Keratinocyte (primary cell): ENCODE measurements at regions not wholly inside any gene's neighbourhood (a gene's known extent, or its start where the extent isn't known, plus 50 kb on each side); places are given as distances from the start of the nearest gene placed in this dataset.

ENCODE experiments used
- DNase-seq: peaks from one replicate; pipeline ENCODE4 v3.0.0-alpha.2; 2011; ENCODE audit warnings: low read depth, missing footprints, low spot score
- FAIRE-seq: peaks from 2 replicates; lab custom pipeline; 2011; peaks lifted over from hg19 to GRCh38; lab: Jason Lieb, UNC
- H2AFZ ChIP-seq: 2 replicates; pipeline ENCODE4 v1.6.0; 2012; ENCODE audit warnings: low read length, control low read depth, inconsistent platforms; ENCODE audit not compliant: control insufficient read depth
- H3K27ac ChIP-seq: 2 replicates; pipeline ENCODE4 v1.5.1; 2011; ENCODE audit warnings: low read length; ENCODE audit not compliant: control insufficient read depth, insufficient read depth
- H3K27me3 ChIP-seq: 3 replicates; pipeline ENCODE4 v1.6.0; 2011; ENCODE audit warnings: low read length; ENCODE audit not compliant: control insufficient read depth, insufficient read depth; ENCODE audit errors: extremely low read depth
- H3K36me3 ChIP-seq, 2 experiments: 2 replicates in 1 of 2; 3 replicates in 1 of 2; pipeline ENCODE4 v1.5.1; 2011; ENCODE audit warnings: low read length in 2 of 2, mild to moderate bottlenecking in 1 of 2; ENCODE audit not compliant: control insufficient read depth in 2 of 2, insufficient read depth in 2 of 2; ENCODE audit errors: extremely low read depth in 1 of 2
- H3K4me1 ChIP-seq: 3 replicates; pipeline ENCODE4 v1.5.1; 2011; ENCODE audit warnings: low read length; ENCODE audit not compliant: control insufficient read depth, insufficient read depth; ENCODE audit errors: extremely low read depth
- H3K4me2 ChIP-seq: 3 replicates; pipeline ENCODE4 v1.6.0; 2011; ENCODE audit warnings: low read depth, low read length; ENCODE audit not compliant: control insufficient read depth, insufficient read depth; ENCODE audit errors: extremely low read depth
- H3K4me3 ChIP-seq, 3 experiments: fragments of 200-600 bp in 1 of 3; sonication (generic) in 1 of 3; 2 replicates in 2 of 3; 3 replicates in 1 of 3; pipeline ENCODE4 v1.5.1; 2011 to 2016; ENCODE audit warnings: low read length in 3 of 3, mild to moderate bottlenecking in 3 of 3, control low read depth in 2 of 3, inconsistent platforms in 1 of 3, low read depth in 1 of 3, mixed read lengths in 1 of 3, mixed run types in 1 of 3, moderate library complexity in 1 of 3; ENCODE audit not compliant: control insufficient read depth in 2 of 3, insufficient read depth in 2 of 3; ENCODE audit errors: extremely low read depth in 1 of 3
- H3K79me2 ChIP-seq: 2 replicates; pipeline ENCODE4 v1.6.0; 2012; ENCODE audit warnings: low read length; ENCODE audit not compliant: control insufficient read depth, insufficient read depth
- H3K9ac ChIP-seq: 3 replicates; pipeline ENCODE4 v1.6.0; 2011; ENCODE audit warnings: low read length; ENCODE audit not compliant: control insufficient read depth, insufficient read depth; ENCODE audit errors: extremely low read depth
- H3K9me1 ChIP-seq: 3 replicates; pipeline ENCODE4 v1.6.0; 2011; ENCODE audit warnings: low read length; ENCODE audit not compliant: control insufficient read depth, insufficient read depth; ENCODE audit errors: extremely low read depth
- H3K9me3 ChIP-seq: 2 replicates; pipeline ENCODE4 v1.5.1; 2012; ENCODE audit warnings: low read depth, low read length; ENCODE audit not compliant: control insufficient read depth
- H4K20me1 ChIP-seq: 3 replicates; pipeline ENCODE4 v1.6.0; 2011; ENCODE audit warnings: low read length; ENCODE audit not compliant: control insufficient read depth, insufficient read depth; ENCODE audit errors: extremely low read depth
- CTCF ChIP-seq, 3 experiments: IDR thresholded peaks in 1 of 3; conservative IDR thresholded peaks in 1 of 3; optimal IDR thresholded peaks in 1 of 3; 2 replicates in 2 of 3; 3 replicates in 1 of 3; pipeline versions ENCODE3 to v1.5.1; 2011; ENCODE audit warnings: low read length in 3 of 3, mild to moderate bottlenecking in 3 of 3, moderate library complexity in 2 of 3, control low read depth in 1 of 3, inconsistent platforms in 1 of 3; ENCODE audit not compliant: insufficient read depth in 2 of 3; ENCODE audit errors: extremely low read depth in 1 of 3
- EZH2 ChIP-seq: IDR thresholded peaks from one replicate; pipeline ENCODE4 v1.6.1; 2012; ENCODE audit warnings: inconsistent platforms, mild to moderate bottlenecking, low read length, moderate library complexity
- dilution Hi-C: fragments of 300-500 bp; cut with MboI; formaldehyde crosslinking; loops from one replicate; pipeline ENCODE4 v1.7.0; 2020; ENCODE audit warnings: low sequenced_read_pairs; ENCODE audit not compliant: extremely low pct_ligation_motif_present

- DNase-seq (no peak), FAIRE-seq (no peak)
- Histone ChIP-seq H3K9me3 (no peaks in the 10 kb centered on the region), H4K20me1 (no peaks in the 10 kb centered on the region), H3K9ac (no peak overlapping the region), H3K79me2 (no peaks in the 10 kb centered on the region), H3K4me1 (no peaks in the 10 kb centered on the region), H3K4me3 (no peak overlapping the region), H3K27ac (no peak overlapping the region), H2AFZ (no peak overlapping the region), H3K36me3 (no peaks in the 10 kb centered on the region), H3K9me1 (no peaks in the 10 kb centered on the region), H3K4me2 (no peak overlapping the region), H3K27me3 (no peaks in the 10 kb centered on the region)
- dilution Hi-C loops, result no loop called here
- TF ChIP-seq CTCF (optimal IDR thresholded peaks at IDR 0.05 in 1 of 3, IDR thresholded peaks at IDR 0.05 in 1 of 3, conservative IDR thresholded peaks at IDR 0.05 in 1 of 3; ENCODE audit: extremely low read depth in 1 of 3, insufficient read depth in 2 of 3, low read length in 3 of 3), result no peak
- TF ChIP-seq EZH2, result no peak
These were observed 953.9 kb upstream of the GOT2 start for GRCh38 chr16:59688006-59688405.

- Histone ChIP-seq H3K9ac (no peak overlapping the region), H3K79me2 (no peaks in the 10 kb centered on the region), H4K20me1 (no peaks in the 10 kb centered on the region), H3K4me3 (no peak overlapping the region), H3K9me3 (no peaks in the 10 kb centered on the region), H3K4me1 (no peaks in the 10 kb centered on the region), H3K27ac (no peak overlapping the region), H3K36me3 (no peaks in the 10 kb centered on the region), H3K9me1 (no peaks in the 10 kb centered on the region), H3K4me2 (no peak overlapping the region), H3K27me3 (no peaks in the 10 kb centered on the region), H2AFZ (no peak overlapping the region)
- dilution Hi-C loops, result no loop called here
- DNase-seq (no peak), FAIRE-seq (no peak)
- no peak for TF ChIP-seq EZH2
- TF ChIP-seq CTCF (optimal IDR thresholded peaks at IDR 0.05 in 1 of 3, IDR thresholded peaks at IDR 0.05 in 1 of 3, conservative IDR thresholded peaks at IDR 0.05 in 1 of 3; ENCODE audit: extremely low read depth in 1 of 3, insufficient read depth in 2 of 3, low read length in 3 of 3), result no peak
These were observed 952.3 kb upstream of the GOT2 start for GRCh38 chr16:59686405-59686804.
